K562 (cell line): ENCODE measurements at regions not wholly inside any gene's neighbourhood (a gene's known extent, or its start where the extent isn't known, plus 50 kb on each side); places are given as distances from the start of the nearest gene placed in this dataset.

Experiments
- ATAC-seq: fragments of 200-7000 bp; cut with Tn5 transposase; 3 replicates; pipeline ENCODE4 v1.9.1; 2020; ENCODE audit warnings: moderate library complexity
- BruUV-seq: library from RNA; stranded (reverse); fragments of 400-500 nt; replicated peaks from 2 replicates; lab custom pipeline; 2021; lab: Mats Ljungman, UMichigan
- CTCF ChIA-PET: fragments of 300-600 bp; formaldehyde crosslinking; extraction: SDS; loops from one replicate; lab custom pipeline; 2021; ENCODE audit warnings: low intra/inter-chr PET ratio; lab: Yijun Ruan, JAX
- POLR2A ChIA-PET: fragments of 300-600, 350-650 bp; sonication (Branson Sonifier 250); formaldehyde crosslinking; extraction: SDS; loops from one replicate; lab custom pipeline; 2021; ENCODE audit warnings: antibody characterized with exemption, inconsistent platforms; lab: Yijun Ruan, JAX
- DNase-seq, 4 experiments: peaks; one replicate each; pipeline versions ENCODE4 v3.0.0 to v3.0.0-alpha.2; 2011 to 2018; ENCODE audit warnings: low spot score in 3 of 4, mixed read lengths in 3 of 4; ENCODE audit errors: extremely low read depth in 1 of 4
- FAIRE-seq: peaks from 2 replicates; lab custom pipeline; 2011; peaks lifted over from hg19 to GRCh38; lab: Jason Lieb, UNC
- H2AFZ ChIP-seq: 2 replicates; pipeline ENCODE4 v1.6.0; 2011; ENCODE audit warnings: low read depth, low read length, control low read depth, inconsistent platforms
- H3K27ac ChIP-seq: fragments of 200-600 bp; 3 replicates; pipeline ENCODE4 v1.8.0; 2011; ENCODE audit warnings: low read depth, mild to moderate bottlenecking, control low read depth, inconsistent platforms, low read length, moderate library complexity, mixed read lengths; ENCODE audit errors: extremely low read depth
- H3K27me3 ChIP-seq, 2 experiments: fragments of 300-600 bp in 1 of 2; 2 replicates in 1 of 2; 3 replicates in 1 of 2; pipeline versions ENCODE4 v1.6.0 to v1.8.0; 2011; ENCODE audit warnings: inconsistent platforms in 2 of 2, low read length in 2 of 2, mild to moderate bottlenecking in 1 of 2, mixed read lengths in 1 of 2, moderate library complexity in 1 of 2; ENCODE audit not compliant: control insufficient read depth in 2 of 2, insufficient read depth in 2 of 2
- H3K36me3 ChIP-seq: fragments of 300-600 bp; 3 replicates; pipeline ENCODE4 v1.8.0; 2011; ENCODE audit warnings: mild to moderate bottlenecking, low read length, inconsistent platforms; ENCODE audit not compliant: control insufficient read depth, insufficient read depth
- H3K4me1 ChIP-seq, 2 experiments: fragments of 200-600 bp in 1 of 2; replicated peaks in 1 of 2; 2 replicates in 1 of 2; 3 replicates in 1 of 2; pipeline versions ENCODE4 v1.5.1 to v1.8.0; 2011; ENCODE audit warnings: inconsistent platforms in 2 of 2, low read length in 2 of 2, mild to moderate bottlenecking in 1 of 2, mixed read lengths in 1 of 2, moderate library complexity in 1 of 2; ENCODE audit not compliant: control insufficient read depth in 2 of 2, insufficient read depth in 2 of 2
- H3K4me2 ChIP-seq: 2 replicates; pipeline ENCODE4 v1.6.1; 2011; ENCODE audit warnings: low read length, control low read depth, inconsistent platforms, mixed read lengths; ENCODE audit not compliant: insufficient read depth
- H3K4me3 ChIP-seq: fragments of 200-600 bp; sonication (generic), shearing (Covaris generic); 2 replicates; pipeline ENCODE4 v1.5.1; 2016; ENCODE audit warnings: control low read depth, inconsistent platforms
- H3K79me2 ChIP-seq: fragments of 200-600 bp; 3 replicates; pipeline ENCODE4 v1.8.0; 2011; ENCODE audit warnings: low read length, inconsistent platforms; ENCODE audit not compliant: control insufficient read depth, insufficient read depth
- H3K9ac ChIP-seq, 2 experiments: 2 replicates each; pipeline versions ENCODE4 v1.6.0 to v1.6.1; 2011; ENCODE audit warnings: low read depth in 2 of 2, low read length in 2 of 2, control low read depth in 1 of 2, inconsistent platforms in 1 of 2, mild to moderate bottlenecking in 1 of 2, mixed read lengths in 1 of 2; ENCODE audit not compliant: insufficient read depth in 1 of 2
- H3K9me1 ChIP-seq: one replicate; pipeline ENCODE4 v1.6.0; 2011; ENCODE audit warnings: inconsistent platforms, mild to moderate bottlenecking, low read length, moderate library complexity; ENCODE audit not compliant: control insufficient read depth, insufficient read depth
- H3K9me3 ChIP-seq: replicated peaks from 2 replicates; pipeline ENCODE4 v1.5.1; 2011; ENCODE audit warnings: low read depth, low read length, inconsistent platforms; ENCODE audit not compliant: control insufficient read depth, insufficient read depth
- H4K20me1 ChIP-seq: replicated peaks from 2 replicates; pipeline ENCODE4 v1.6.1; 2011; ENCODE audit warnings: low read length, inconsistent platforms, mixed read lengths; ENCODE audit not compliant: control insufficient read depth, insufficient read depth
- CHD2 ChIP-seq: IDR thresholded peaks from 2 replicates; pipeline ENCODE4 v1.6.1; 2011; ENCODE audit warnings: low read depth, low read length
- COPS2 ChIP-seq: fragments of 450-650 bp; conservative IDR thresholded peaks from 2 replicates; pipeline ENCODE4 v1.6.1; 2016; ENCODE audit warnings: mild to moderate bottlenecking, moderate library complexity
- GATAD2B ChIP-seq: fragments of 450-650 bp; IDR thresholded peaks from 2 replicates; pipeline ENCODE4 v1.6.1; 2017; ENCODE audit warnings: mild to moderate bottlenecking, borderline replicate concordance
- MYBL2 ChIP-seq, 2 experiments: fragments of 450-650 bp in 1 of 2; sonication (generic) in 1 of 2; formaldehyde crosslinking in 1 of 2; IDR thresholded peaks; 2 replicates each; pipeline versions ENCODE4 v1.6.1 to v1.8.1; 2017 to 2022; ENCODE audit warnings: borderline replicate concordance in 1 of 2, inconsistent platforms in 1 of 2, low read depth in 1 of 2, mild to moderate bottlenecking in 1 of 2, missing genetic modification reagents in 1 of 2, moderate library complexity in 1 of 2
- NFXL1 ChIP-seq: fragments of 450-650 bp; formaldehyde crosslinking; IDR thresholded peaks from 2 replicates; pipeline ENCODE4 v1.4.0; 2021; ENCODE audit warnings: mild to moderate bottlenecking
- PTBP1 ChIP-seq: fragments of 200-400 bp; formaldehyde crosslinking; IDR thresholded peaks from 2 replicates; pipeline ENCODE4 v1.6.1; 2017; ENCODE audit warnings: low read depth, low read length
- WGBS: fragments of 100-300 bp; shearing (Covaris generic); methylation state at CpG from one replicate; pipeline ENCODE4 v1.1.6; 2016; ENCODE audit warnings: low coverage, mixed read lengths; ENCODE audit not compliant: insufficient coverage; ENCODE audit errors: missing lambda C conversion rate; 5-methylcytosine and 5-hydroxymethylcytosine counted together
- in situ Hi-C: fragments of 300-500 bp; cut with MboI; formaldehyde crosslinking; loops from 4 replicates; pipeline ENCODE4 v1.15.0; 2018; ENCODE audit warnings: inconsistent platforms, mixed read lengths
- intact Hi-C: fragments of 100-400 bp; cut with micrococcal nuclease; formaldehyde crosslinking; loops from 2 replicates; pipeline ENCODE4 v1.14.2; 2022
- TF ChIP-seq, protein P1 (sequence below): fragments of 450-650 bp; IDR thresholded peaks from 2 replicates; pipeline ENCODE4 v1.6.1; 2016; ENCODE audit warnings: mild to moderate bottlenecking

GRCh38 chr20:16842486-16843120, 94.4 kb downstream of the OTOR start:
- POLR2A ChIA-PET: no interaction called here
- no peak overlapping the region for H3K4me3 ChIP-seq
- TF ChIP-seq NFXL1 (CRISPR knock-in tag) (no peak), PTBP1 (no peak), COPS2 (no peak), MYBL2 (IDR thresholded peaks at IDR 0.05; ENCODE audit: low read depth) (no peak), MYBL2 (CRISPR knock-in tag; IDR thresholded peaks at IDR 0.05; ENCODE audit: borderline replicate concordance) (no peak), GATAD2B (no peak), CHD2 (no peak)
- TF ChIP-seq, protein P1, sequence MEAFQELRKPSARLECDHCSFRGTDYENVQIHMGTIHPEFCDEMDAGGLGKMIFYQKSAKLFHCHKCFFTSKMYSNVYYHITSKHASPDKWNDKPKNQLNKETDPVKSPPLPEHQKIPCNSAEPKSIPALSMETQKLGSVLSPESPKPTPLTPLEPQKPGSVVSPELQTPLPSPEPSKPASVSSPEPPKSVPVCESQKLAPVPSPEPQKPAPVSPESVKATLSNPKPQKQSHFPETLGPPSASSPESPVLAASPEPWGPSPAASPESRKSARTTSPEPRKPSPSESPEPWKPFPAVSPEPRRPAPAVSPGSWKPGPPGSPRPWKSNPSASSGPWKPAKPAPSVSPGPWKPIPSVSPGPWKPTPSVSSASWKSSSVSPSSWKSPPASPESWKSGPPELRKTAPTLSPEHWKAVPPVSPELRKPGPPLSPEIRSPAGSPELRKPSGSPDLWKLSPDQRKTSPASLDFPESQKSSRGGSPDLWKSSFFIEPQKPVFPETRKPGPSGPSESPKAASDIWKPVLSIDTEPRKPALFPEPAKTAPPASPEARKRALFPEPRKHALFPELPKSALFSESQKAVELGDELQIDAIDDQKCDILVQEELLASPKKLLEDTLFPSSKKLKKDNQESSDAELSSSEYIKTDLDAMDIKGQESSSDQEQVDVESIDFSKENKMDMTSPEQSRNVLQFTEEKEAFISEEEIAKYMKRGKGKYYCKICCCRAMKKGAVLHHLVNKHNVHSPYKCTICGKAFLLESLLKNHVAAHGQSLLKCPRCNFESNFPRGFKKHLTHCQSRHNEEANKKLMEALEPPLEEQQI: no peak
- H3K36me3 ChIP-seq: no peaks in the 10 kb centered on the region
- in situ Hi-C loops: no loop called here
- intact Hi-C loops: no loop called here
- CTCF ChIA-PET: no interaction called here
- FAIRE-seq: no peak
- H2AFZ ChIP-seq: no peak overlapping the region
- no peak for DNase-seq
- no peaks in the 10 kb centered on the region for H3K4me1 ChIP-seq
- H4K20me1 ChIP-seq: no peaks in the 10 kb centered on the region
- H3K27ac ChIP-seq: no peak overlapping the region
- no peak overlapping the region for H3K4me2 ChIP-seq
- H3K9ac ChIP-seq: no peak overlapping the region
- H3K79me2 ChIP-seq: no peaks in the 10 kb centered on the region
- no peak for ATAC-seq
- H3K27me3 ChIP-seq: no peaks in the 10 kb centered on the region
- WGBS: 4% methylated on average over 2 of the region's 2 CpGs
- H3K9me1 ChIP-seq: no peaks in the 10 kb centered on the region
- BruUV-seq: no TSS peak
- no peaks in the 10 kb centered on the region for H3K9me3 ChIP-seq
